ENCODE measurements at regions not wholly inside any gene's neighbourhood (a gene's known extent, or its start where the extent isn't known, plus 50 kb on each side); places are given as distances from the start of the nearest gene placed in this dataset.

DNA sequence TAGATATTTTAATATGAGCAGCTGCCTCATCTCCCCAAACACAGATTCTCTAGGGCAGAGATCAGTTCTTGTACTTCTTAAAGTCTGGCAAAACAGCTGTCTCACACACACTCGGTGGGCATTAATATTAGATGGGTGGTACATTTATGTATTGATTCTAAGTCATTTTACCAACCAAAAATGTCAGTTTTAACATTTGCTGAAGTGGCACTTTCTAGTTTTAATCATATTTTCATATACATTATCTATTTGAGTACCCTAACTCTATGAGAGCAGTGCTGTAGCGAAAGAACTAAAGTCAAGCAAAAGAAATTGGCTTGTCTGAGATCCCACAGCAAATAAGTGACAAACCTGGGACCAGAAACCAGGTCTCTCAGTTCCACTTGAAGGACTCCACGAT lies 134.5 kb upstream of the SPRY1 start:
- no peak for DNase-seq (ENCODE audit: low spot score)
- in situ Hi-C loops (cut with MboI; ENCODE audit: low pct_unique_long_range_greater_than_20kb, low sequenced_read_pairs, unreplicated experiment), result no loop called here
- TF ChIP-seq CTCF (IDR thresholded peaks at IDR 0.05; ENCODE audit: extremely low read depth, insufficient read depth, missing control alignments), result no peak

DNA sequence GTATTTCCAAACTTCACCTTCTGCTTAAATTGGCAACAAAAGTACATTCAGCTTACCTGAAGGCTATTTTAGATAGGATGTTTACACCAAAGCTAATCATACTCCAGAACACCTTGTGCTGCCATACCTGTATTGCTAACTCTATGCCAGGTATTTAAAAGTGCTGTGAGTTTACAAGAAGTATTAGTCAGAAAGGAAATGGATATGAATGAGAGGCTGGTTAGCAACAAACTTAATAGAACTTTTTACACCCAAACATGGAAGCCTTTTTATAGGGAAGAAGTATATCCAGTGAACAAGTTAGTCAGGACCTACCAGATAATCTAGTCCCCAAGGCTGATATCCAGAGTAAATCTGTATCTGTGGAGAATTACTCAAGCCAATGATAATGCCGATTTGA lies 131.2 kb upstream of the SPRY1 start:
- in situ Hi-C loops (cut with MboI; ENCODE audit: low pct_unique_long_range_greater_than_20kb, low sequenced_read_pairs, unreplicated experiment), result no loop called here
- no peak for TF ChIP-seq CTCF (IDR thresholded peaks at IDR 0.05; ENCODE audit: extremely low read depth, insufficient read depth, missing control alignments)
- DNase-seq (ENCODE audit: low spot score), result no peak

DNA sequence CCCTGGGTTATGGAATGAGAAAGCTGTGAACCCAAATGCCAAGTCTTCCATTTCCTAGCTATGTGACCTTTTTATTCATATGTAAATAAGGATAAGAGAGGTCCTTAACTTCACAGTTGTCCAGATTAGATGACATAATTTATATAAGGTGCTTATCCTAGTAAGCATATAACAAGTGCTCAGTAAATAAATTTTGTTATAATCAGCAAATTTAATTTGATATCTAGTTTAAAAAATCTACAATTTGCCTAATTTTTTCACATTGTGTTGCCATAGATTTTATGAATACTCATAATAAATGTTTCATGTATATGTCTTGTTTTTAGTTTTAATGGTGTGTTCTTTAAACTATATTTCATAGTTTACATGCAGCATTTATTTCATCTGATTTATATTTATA lies 130.4 kb upstream of the SPRY1 start:
- no peak for DNase-seq (ENCODE audit: low spot score)
- in situ Hi-C loops (cut with MboI; ENCODE audit: low pct_unique_long_range_greater_than_20kb, low sequenced_read_pairs, unreplicated experiment), result no loop called here
- TF ChIP-seq CTCF (IDR thresholded peaks at IDR 0.05; ENCODE audit: extremely low read depth, insufficient read depth, missing control alignments), result no peak

DNA sequence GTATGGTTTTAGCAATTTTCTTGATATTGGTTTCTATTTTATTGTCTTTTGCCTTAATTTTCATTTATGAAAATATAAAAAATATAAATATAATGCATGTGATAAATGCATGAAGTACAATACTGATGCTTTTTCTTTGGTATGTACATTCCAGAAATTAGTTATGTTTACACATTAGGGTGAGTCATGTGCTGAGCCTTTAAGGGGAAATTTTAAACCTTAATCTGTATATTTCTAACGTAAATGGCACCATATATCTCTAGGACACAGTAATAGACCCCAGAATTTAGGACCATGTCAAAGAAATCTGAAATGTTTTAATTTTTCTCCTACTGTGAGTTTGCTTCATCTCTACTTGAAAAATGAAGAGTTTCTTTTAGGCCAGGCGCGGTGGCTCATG lies 117.8 kb upstream of the SPRY1 start:
- in situ Hi-C loops (cut with MboI; ENCODE audit: low pct_unique_long_range_greater_than_20kb, low sequenced_read_pairs, unreplicated experiment), result no loop called here
- no peak for DNase-seq (ENCODE audit: low spot score)
- no peak for TF ChIP-seq CTCF (IDR thresholded peaks at IDR 0.05; ENCODE audit: extremely low read depth, insufficient read depth, missing control alignments)

GRCh38 chr4:123283371-123283895 lies 113.2 kb upstream of the SPRY1 start:
- no peak for TF ChIP-seq CTCF (IDR thresholded peaks at IDR 0.05; ENCODE audit: extremely low read depth, insufficient read depth, missing control alignments)
- in situ Hi-C loops (cut with MboI; ENCODE audit: low pct_unique_long_range_greater_than_20kb, low sequenced_read_pairs, unreplicated experiment), result no loop called here

GRCh38 chr4:123284168-123284567 lies 112.4 kb upstream of the SPRY1 start:
- in situ Hi-C loops (cut with MboI; ENCODE audit: low pct_unique_long_range_greater_than_20kb, low sequenced_read_pairs, unreplicated experiment), result no loop called here
- TF ChIP-seq CTCF (IDR thresholded peaks at IDR 0.05; ENCODE audit: extremely low read depth, insufficient read depth, missing control alignments), result no peak
- DNase-seq (ENCODE audit: low spot score), result no peak

More at GRCh38 chr4:123283371-123283895, 113.2 kb upstream of the SPRY1 start:
- DNase-seq (ENCODE audit: low spot score), result no peak

Measured in GM13977 (cell line).